HG03280 (cell line): ENCODE measurements at regions not wholly inside any gene's neighbourhood (a gene's known extent, or its start where the extent isn't known, plus 50 kb on each side); places are given as distances from the start of the nearest gene placed in this dataset.

ENCODE experiments used
- ATAC-seq: cut with Tn5 transposase; IDR thresholded peaks from one replicate; pipeline ENCODE4 v1.9.1; 2021; ENCODE audit warnings: mild to moderate bottlenecking, moderate library complexity; ENCODE audit not compliant: unreplicated experiment

- ATAC-seq, result no peak
Observed at GRCh38 chr6:63521475-63522210, 50.6 kb upstream of the LOC128125822 start.
